Tibial nerve (tissue), 4 donors: ENCODE measurements at regions not wholly inside any gene's neighbourhood (a gene's known extent, or its start where the extent isn't known, plus 50 kb on each side); places are given as distances from the start of the nearest gene placed in this dataset.

Source experiments
- EP300 ChIP-seq, 2 donors: sonication (generic); formaldehyde crosslinking; IDR thresholded peaks; one replicate each; pipeline ENCODE4 v1.6.1; 2017; ENCODE audit warnings: antibody characterized with exemption in 2 of 2, mild to moderate bottlenecking in 1 of 2
- POLR2A ChIP-seq, 2 donors: fragments of 450-650 bp; IDR thresholded peaks; one replicate each; pipeline ENCODE4 v1.6.1; 2017; ENCODE audit warnings: antibody characterized with exemption in 2 of 2, mild to moderate bottlenecking in 2 of 2, moderate library complexity in 2 of 2
- TF ChIP-seq, protein P1 (sequence below), 5 experiments: fragments of 200-600 bp in 3 of 5; fragments of 450-650 bp in 2 of 5; sonication (generic) in 3 of 5; IDR thresholded peaks; one replicate each; pipeline ENCODE4 v1.5.1; 2016 to 2019; ENCODE audit warnings: antibody characterized with exemption in 5 of 5, mild to moderate bottlenecking in 3 of 5, moderate library complexity in 2 of 5

DNA sequence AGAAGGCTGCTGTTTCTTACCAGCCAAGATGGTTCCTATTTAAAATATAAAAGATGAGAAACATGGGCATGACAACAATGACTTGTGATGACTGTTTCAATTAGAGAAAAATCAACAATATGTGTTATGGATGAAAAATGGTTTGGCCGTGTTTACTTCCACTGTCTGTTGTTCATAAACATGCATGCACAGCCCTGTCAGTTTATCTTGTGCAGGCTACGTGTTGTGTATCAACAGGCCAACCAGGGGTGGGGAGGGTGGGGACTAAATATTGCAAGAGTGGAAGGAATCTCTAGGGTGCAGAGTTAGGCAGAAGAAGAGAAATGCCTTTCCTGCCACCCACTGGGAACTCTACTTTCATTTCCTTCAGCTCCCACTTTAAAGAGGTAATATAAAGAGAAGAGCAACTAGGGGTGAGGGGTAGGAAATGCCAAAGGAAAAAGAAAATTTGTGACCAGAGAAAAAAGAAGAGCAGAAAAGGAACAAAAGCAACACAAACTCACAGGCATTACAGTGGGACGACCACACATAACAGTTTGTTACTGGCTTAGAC, 116.8 kb upstream of the MEIS1 start:
- TF ChIP-seq, protein P1, sequence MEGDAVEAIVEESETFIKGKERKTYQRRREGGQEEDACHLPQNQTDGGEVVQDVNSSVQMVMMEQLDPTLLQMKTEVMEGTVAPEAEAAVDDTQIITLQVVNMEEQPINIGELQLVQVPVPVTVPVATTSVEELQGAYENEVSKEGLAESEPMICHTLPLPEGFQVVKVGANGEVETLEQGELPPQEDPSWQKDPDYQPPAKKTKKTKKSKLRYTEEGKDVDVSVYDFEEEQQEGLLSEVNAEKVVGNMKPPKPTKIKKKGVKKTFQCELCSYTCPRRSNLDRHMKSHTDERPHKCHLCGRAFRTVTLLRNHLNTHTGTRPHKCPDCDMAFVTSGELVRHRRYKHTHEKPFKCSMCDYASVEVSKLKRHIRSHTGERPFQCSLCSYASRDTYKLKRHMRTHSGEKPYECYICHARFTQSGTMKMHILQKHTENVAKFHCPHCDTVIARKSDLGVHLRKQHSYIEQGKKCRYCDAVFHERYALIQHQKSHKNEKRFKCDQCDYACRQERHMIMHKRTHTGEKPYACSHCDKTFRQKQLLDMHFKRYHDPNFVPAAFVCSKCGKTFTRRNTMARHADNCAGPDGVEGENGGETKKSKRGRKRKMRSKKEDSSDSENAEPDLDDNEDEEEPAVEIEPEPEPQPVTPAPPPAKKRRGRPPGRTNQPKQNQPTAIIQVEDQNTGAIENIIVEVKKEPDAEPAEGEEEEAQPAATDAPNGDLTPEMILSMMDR (IDR thresholded peaks at IDR 0.05), result no peak
- no peak for TF ChIP-seq POLR2A (IDR thresholded peaks at IDR 0.05)
- no peak for TF ChIP-seq EP300 (IDR thresholded peaks at IDR 0.05)
